8988T (cell line): ENCODE measurements at regions not wholly inside any gene's neighbourhood (a gene's known extent, or its start where the extent isn't known, plus 50 kb on each side); places are given as distances from the start of the nearest gene placed in this dataset.
"Not testable (repeated sequence)": the region's sequence is repeated elsewhere in the genome, so short reads cannot be mapped to it uniquely, and the experiment has no call there.

Experiments
- DNase-seq: peaks from one replicate; pipeline ENCODE4 v3.0.0; 2011

- DNase-seq: no peak
Measured at GRCh38 chr17:37827905-37828650, 83.2 kb upstream of the HNF1B start.

- no peak for DNase-seq
Measured at GRCh38 chr17:37826497-37827430, 81.9 kb upstream of the HNF1B start.

- no peak for DNase-seq
Measured at GRCh38 chr17:37825851-37826250, 81.0 kb upstream of the HNF1B start.

GRCh38 chr17:37824534-37825485, 80.0 kb upstream of the HNF1B start:
- DNase-seq: peak; percentile 61

- no peak for DNase-seq
Measured at GRCh38 chr17:37823996-37824395, 79.1 kb upstream of the HNF1B start.

GRCh38 chr17:37820995-37821713, 76.3 kb upstream of the HNF1B start:
- no peak for DNase-seq

GRCh38 chr17:37820313-37820994, 75.6 kb upstream of the HNF1B start:
- no peak for DNase-seq

GRCh38 chr17:37818689-37819088, 73.8 kb upstream of the HNF1B start:
- no peak for DNase-seq

- DNase-seq: no peak
Measured at GRCh38 chr17:37816950-37817349, 72.1 kb upstream of the HNF1B start.

- no peak for DNase-seq
Measured at GRCh38 chr17:37815536-37815935, 70.7 kb upstream of the HNF1B start.

- DNase-seq: no peak
Measured at GRCh38 chr17:37813751-37814150, 68.9 kb upstream of the HNF1B start.

GRCh38 chr17:37808846-37809245, 64.0 kb upstream of the HNF1B start:
- DNase-seq: not testable (repeated sequence)

- DNase-seq: no peak
Measured at GRCh38 chr17:37802712-37803416, 58.0 kb upstream of the HNF1B start.

- DNase-seq: no peak
Measured at GRCh38 chr17:37802061-37802595, 57.3 kb upstream of the HNF1B start.

- DNase-seq: no peak
Measured at GRCh38 chr17:37801171-37801570, 56.3 kb upstream of the HNF1B start.

- no peak for DNase-seq
Measured at GRCh38 chr17:37797206-37797605, 52.3 kb upstream of the HNF1B start.

- DNase-seq: no peak
Measured at GRCh38 chr17:37796076-37796475, 51.2 kb upstream of the HNF1B start.
